HG03432 (cell line): ENCODE measurements at regions not wholly inside any gene's neighbourhood (a gene's known extent, or its start where the extent isn't known, plus 50 kb on each side); places are given as distances from the start of the nearest gene placed in this dataset.
"Not testable (repeated sequence)": the region's sequence is repeated elsewhere in the genome, so short reads cannot be mapped to it uniquely, and the experiment has no call there.

Source experiments
- ATAC-seq: cut with Tn5 transposase; IDR thresholded peaks from one replicate; pipeline ENCODE4 v1.9.1; 2021; ENCODE audit warnings: mild to moderate bottlenecking, moderate library complexity; ENCODE audit not compliant: unreplicated experiment

- no peak for ATAC-seq
Observed at GRCh38 chr7:11221984-11222383, 248.3 kb downstream of the PHF14 start.

- ATAC-seq: no peak
Observed at GRCh38 chr7:11224535-11224934, 250.9 kb downstream of the PHF14 start.

- ATAC-seq: no peak
Observed at GRCh38 chr7:11228515-11228914, 254.8 kb downstream of the PHF14 start.

- no peak for ATAC-seq
Observed at GRCh38 chr7:11231190-11231589, 257.5 kb downstream of the PHF14 start.

GRCh38 chr7:11232462-11232861 is 258.8 kb downstream of the PHF14 start:
- ATAC-seq: no peak

GRCh38 chr7:11233871-11234270 is 260.2 kb downstream of the PHF14 start:
- ATAC-seq: no peak

GRCh38 chr7:11235491-11235890 is 261.8 kb downstream of the PHF14 start:
- ATAC-seq: no peak

- ATAC-seq: no peak
Observed at GRCh38 chr7:11236680-11237079, 263.0 kb downstream of the PHF14 start.

GRCh38 chr7:11237742-11238141 is 264.1 kb downstream of the PHF14 start:
- ATAC-seq: no peak

GRCh38 chr7:11239316-11239715 is 265.6 kb downstream of the PHF14 start:
- no peak for ATAC-seq

- ATAC-seq: no peak
Observed at GRCh38 chr7:11243739-11244138, 270.1 kb downstream of the PHF14 start.

- ATAC-seq: no peak
Observed at GRCh38 chr7:11244149-11244548, 270.5 kb downstream of the PHF14 start.

- ATAC-seq: no peak
Observed at GRCh38 chr7:11247545-11247944, 273.9 kb downstream of the PHF14 start.

- no peak for ATAC-seq
Observed at GRCh38 chr7:11251436-11251835, 277.8 kb downstream of the PHF14 start.

- peak; percentile 32 for ATAC-seq
Observed at GRCh38 chr7:11252011-11252607, 278.4 kb downstream of the PHF14 start.

GRCh38 chr7:11252705-11253272 is 279.1 kb downstream of the PHF14 start:
- ATAC-seq: peak; percentile 68

- no peak for ATAC-seq
Observed at GRCh38 chr7:11256501-11256900, 282.8 kb downstream of the PHF14 start.

- no peak for ATAC-seq
Observed at GRCh38 chr7:11261470-11261869, 287.8 kb downstream of the PHF14 start.

GRCh38 chr7:11266101-11266500 is 292.4 kb downstream of the PHF14 start:
- ATAC-seq: no peak

- no peak for ATAC-seq
Observed at GRCh38 chr7:11272352-11272751, 298.7 kb downstream of the PHF14 start.

GRCh38 chr7:11274074-11274473 is 300.4 kb downstream of the PHF14 start:
- no peak for ATAC-seq

- ATAC-seq: no peak
Observed at GRCh38 chr7:11281953-11282352, 308.3 kb downstream of the PHF14 start.

- ATAC-seq: not testable (repeated sequence)
Observed at GRCh38 chr7:11283584-11283983, 309.9 kb downstream of the PHF14 start.
